H9 (cell line): ENCODE measurements at regions not wholly inside any gene's neighbourhood (a gene's known extent, or its start where the extent isn't known, plus 50 kb on each side); places are given as distances from the start of the nearest gene placed in this dataset.

ENCODE experiments used
- DNase-seq: peaks from one replicate; pipeline ENCODE4 v3.0.0-alpha.2; 2017
- H2AFZ ChIP-seq: one replicate; pipeline ENCODE4 v1.6.1; 2013; ENCODE audit warnings: mild to moderate bottlenecking, low read length, control low read depth, moderate library complexity
- H2AK5ac ChIP-seq: 2 replicates; pipeline ENCODE4 v1.6.1; 2013; ENCODE audit warnings: low read length, control low read depth, mixed read lengths; ENCODE audit not compliant: insufficient read length
- H2BK120ac ChIP-seq: one replicate; pipeline ENCODE4 v1.6.1; 2013; ENCODE audit warnings: low read depth, mild to moderate bottlenecking, low read length, control low read depth, inconsistent platforms; ENCODE audit not compliant: poor library complexity, severe bottlenecking
- H2BK12ac ChIP-seq: 2 replicates; pipeline ENCODE4 v1.6.1; 2013; ENCODE audit warnings: low read length, control low read depth, mixed read lengths, low read depth; ENCODE audit not compliant: insufficient read length
- H2BK15ac ChIP-seq: 2 replicates; pipeline ENCODE4 v1.6.1; 2013; ENCODE audit warnings: low read depth, low read length, control low read depth
- H2BK20ac ChIP-seq: one replicate; pipeline ENCODE4 v1.6.1; 2013; ENCODE audit warnings: low read depth, mild to moderate bottlenecking, low read length, control low read depth, inconsistent platforms; ENCODE audit not compliant: poor library complexity, severe bottlenecking
- H2BK5ac ChIP-seq: 2 replicates; pipeline ENCODE4 v1.6.1; 2013; ENCODE audit warnings: low read length, control low read depth, mixed read lengths; ENCODE audit not compliant: insufficient read length
- H3K14ac ChIP-seq: 2 replicates; pipeline ENCODE4 v1.6.1; 2013; ENCODE audit warnings: low read length, control low read depth; ENCODE audit not compliant: insufficient read depth
- H3K18ac ChIP-seq: 2 replicates; pipeline ENCODE4 v1.6.1; 2013; ENCODE audit warnings: low read depth, mild to moderate bottlenecking, mixed read lengths, low read length, control low read depth; ENCODE audit not compliant: insufficient read length
- H3K23ac ChIP-seq: 2 replicates; pipeline ENCODE4 v1.6.1; 2013; ENCODE audit warnings: low read length, control low read depth, mixed read lengths, low read depth; ENCODE audit not compliant: insufficient read length
- H3K23me2 ChIP-seq: 2 replicates; pipeline ENCODE4 v1.6.1; 2013; ENCODE audit warnings: low read depth, mild to moderate bottlenecking, mixed read lengths, low read length, control low read depth; ENCODE audit not compliant: insufficient read length, poor library complexity, severe bottlenecking
- H3K27ac ChIP-seq: 2 replicates; pipeline ENCODE4 v1.5.1; 2013; ENCODE audit warnings: low read length, control low read depth, mixed read lengths, low read depth; ENCODE audit not compliant: insufficient read length
- H3K27me3 ChIP-seq: 2 replicates; pipeline ENCODE4 v1.6.1; 2013; ENCODE audit warnings: low read length, control low read depth, inconsistent platforms; ENCODE audit not compliant: insufficient read depth
- H3K4ac ChIP-seq: 2 replicates; pipeline ENCODE4 v1.6.1; 2013; ENCODE audit warnings: low read depth, mild to moderate bottlenecking, control low read depth, inconsistent platforms, low read length, moderate library complexity
- H3K4me1 ChIP-seq: 2 replicates; pipeline ENCODE4 v1.6.1; 2013; ENCODE audit warnings: low read length, control low read depth, inconsistent platforms; ENCODE audit not compliant: insufficient read depth
- H3K4me2 ChIP-seq: 2 replicates; pipeline ENCODE4 v1.6.1; 2013; ENCODE audit warnings: low read length, control low read depth, mixed read lengths; ENCODE audit not compliant: insufficient read length, insufficient read depth
- H3K56ac ChIP-seq: 2 replicates; pipeline ENCODE4 v1.6.1; 2013; ENCODE audit warnings: low read depth, mild to moderate bottlenecking, mixed read lengths, low read length, control low read depth; ENCODE audit not compliant: insufficient read length
- H3K79me1 ChIP-seq: 2 replicates; pipeline ENCODE4 v1.6.1; 2013; ENCODE audit warnings: low read depth, mild to moderate bottlenecking, moderate library complexity, low read length, control low read depth, inconsistent platforms; ENCODE audit not compliant: insufficient read depth, poor library complexity, severe bottlenecking
- H3K79me2 ChIP-seq: 2 replicates; pipeline ENCODE4 v1.6.1; 2013; ENCODE audit warnings: low read length, control low read depth, inconsistent platforms; ENCODE audit not compliant: insufficient read depth
- H3K9ac ChIP-seq: 2 replicates; pipeline ENCODE4 v1.6.1; 2013; ENCODE audit warnings: low read length, control low read depth, mixed read lengths; ENCODE audit not compliant: insufficient read length; ENCODE audit errors: extremely low read depth
- H3K9me3 ChIP-seq: one replicate; pipeline ENCODE4 v1.6.1; 2013; ENCODE audit warnings: low read depth, low read length, inconsistent platforms; ENCODE audit not compliant: control insufficient read depth
- H3T11ph ChIP-seq: one replicate; pipeline ENCODE4 v1.6.1; 2013; ENCODE audit warnings: mild to moderate bottlenecking, low read length, control low read depth, inconsistent platforms
- H4K20me1 ChIP-seq: one replicate; pipeline ENCODE4 v1.6.1; 2013; ENCODE audit not compliant: control insufficient read depth, insufficient read length, insufficient read depth
- H4K5ac ChIP-seq: 2 replicates; pipeline ENCODE4 v1.6.1; 2013; ENCODE audit warnings: low read depth, mild to moderate bottlenecking, mixed read lengths, low read length, control low read depth; ENCODE audit not compliant: insufficient read length
- H4K8ac ChIP-seq: replicated peaks from 2 replicates; pipeline ENCODE4 v1.6.1; 2013; ENCODE audit warnings: low read length, control low read depth, mixed read lengths, low read depth; ENCODE audit not compliant: insufficient read length
- H4K91ac ChIP-seq: 2 replicates; pipeline ENCODE4 v1.6.1; 2013; ENCODE audit warnings: low read depth, mild to moderate bottlenecking, moderate library complexity, mixed read lengths, low read length, control low read depth; ENCODE audit not compliant: insufficient read length
- H3K27ac Mint-ChIP-seq, 3 experiments: 2 replicates in 2 of 3; 3 replicates in 1 of 3; pipeline ENCODE4 v1.8.0; 2020 to 2021; ENCODE audit warnings: mixed read lengths in 3 of 3, mild to moderate bottlenecking in 1 of 3, moderate library complexity in 1 of 3
- H3K27me3 Mint-ChIP-seq: 2 replicates; pipeline ENCODE4 v1.8.0; 2021; ENCODE audit warnings: low read depth, mild to moderate bottlenecking, moderate library complexity, mixed read lengths
- H3K36me3 Mint-ChIP-seq, 3 experiments: 2 replicates in 2 of 3; 3 replicates in 1 of 3; pipeline ENCODE4 v1.8.0; 2020 to 2021; ENCODE audit warnings: low read depth in 3 of 3, mixed read lengths in 3 of 3; ENCODE audit not compliant: insufficient read depth in 1 of 3
- H3K4me1 Mint-ChIP-seq, 2 experiments: 2 replicates each; pipeline ENCODE4 v1.8.0; 2020; ENCODE audit warnings: mixed read lengths in 2 of 2
- H3K4me3 Mint-ChIP-seq, 2 experiments: 2 replicates in 1 of 2; 3 replicates in 1 of 2; pipeline ENCODE4 v1.8.0; 2020 to 2021; ENCODE audit warnings: mild to moderate bottlenecking in 2 of 2, mixed read lengths in 2 of 2, moderate library complexity in 1 of 2
- H3K9me3 Mint-ChIP-seq, 2 experiments: 2 replicates in 1 of 2; 3 replicates in 1 of 2; pipeline ENCODE4 v1.8.0; 2020; ENCODE audit warnings: mild to moderate bottlenecking in 2 of 2, mixed read lengths in 2 of 2, moderate library complexity in 1 of 2
- CTCF ChIP-seq: fragments of 200-600 bp; sonication (generic); conservative IDR thresholded peaks from 3 replicates; pipeline ENCODE4 v1.8.0; 2021; ENCODE audit warnings: antibody characterized with exemption, mild to moderate bottlenecking
- WGBS: extraction: QIAGEN DNeasy Blood & Tissue Kit; methylation state at CpG from one replicate; pipeline ENCODE4 v1.1.7; 2013; ENCODE audit warnings: missing lambda C conversion rate, low lambda C conversion rate, mixed read lengths; ENCODE audit not compliant: insufficient read length; ENCODE audit errors: extremely low coverage; 5-methylcytosine and 5-hydroxymethylcytosine counted together

GRCh38 chr10:128300290-128300824, 174.1 kb upstream of the MKI67 start:
- H3K27ac Mint-ChIP-seq = no peak overlapping the region; a peak in 1 of 7 replicates
- Histone ChIP-seq H4K20me1 (no peaks in the 10 kb centered on the region), H4K91ac (no peak overlapping the region), H3T11ph (no peak overlapping the region), H2BK20ac (no peak overlapping the region), H3K4me2 (no peak overlapping the region), H3K4me1 (no peaks in the 10 kb centered on the region), H3K23me2 (no peaks in the 10 kb centered on the region), H2AK5ac (no peak overlapping the region), H2BK15ac (no peak overlapping the region), H3K23ac (no peak overlapping the region), H3K79me2 (no peaks in the 10 kb centered on the region), H3K9ac (no peak overlapping the region), H3K56ac (no peak overlapping the region), H3K18ac (no peak overlapping the region), H2BK12ac (no peak overlapping the region), H4K5ac (no peak overlapping the region), H3K79me1 (no peaks in the 10 kb centered on the region), H3K27ac (no peak overlapping the region), H3K14ac (no peak overlapping the region), H4K8ac (no peak overlapping the region), H2AFZ (no peak overlapping the region), H2BK120ac (no peak overlapping the region), H3K27me3 (no peaks in the 10 kb centered on the region), H2BK5ac (no peak overlapping the region), H3K4ac (no peak overlapping the region), H3K9me3 (peaks cover 5% of the 10 kb centered on the region)
- peaks cover 24 to 33% of the 10 kb centered on the region in 2 experiments for H3K9me3 Mint-ChIP-seq
- no CpG with 5 or more reads among the region's 13 CpGs for WGBS
- H3K27me3 Mint-ChIP-seq = peaks cover 12% of the 10 kb centered on the region
- no peak for DNase-seq
- no peak for TF ChIP-seq CTCF
- H3K4me1 Mint-ChIP-seq = no peaks in the 10 kb centered on the region
- H3K36me3 Mint-ChIP-seq = peaks cover 4 to 25% (median 14%) of the 10 kb centered on the region in 3 experiments; a peak in 6 of 7 replicates
- H3K4me3 Mint-ChIP-seq = no peak overlapping the region
